ENCODE measurements at regions not wholly inside any gene's neighbourhood (a gene's known extent, or its start where the extent isn't known, plus 50 kb on each side); places are given as distances from the start of the nearest gene placed in this dataset.

DNA sequence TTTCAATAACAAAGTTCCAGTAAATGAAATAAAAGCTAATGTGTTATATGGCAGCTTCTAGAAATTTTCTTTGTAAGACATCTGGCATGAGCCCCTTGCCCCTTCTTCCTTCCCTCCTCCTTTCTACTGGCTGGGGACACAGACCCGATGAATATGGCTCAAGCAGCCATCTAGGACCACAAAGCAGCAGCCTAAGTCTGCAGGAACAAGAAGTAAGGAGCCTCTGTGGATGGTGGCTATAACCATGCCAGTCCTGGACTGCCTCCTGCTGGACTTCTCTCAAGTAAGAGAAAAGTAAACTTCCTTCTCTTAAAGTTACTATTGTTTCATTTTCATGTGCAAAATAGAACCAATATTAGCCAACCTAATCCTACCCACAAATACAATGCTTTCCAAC lies 114.9 kb upstream of the DST start:
- TF ChIP-seq, protein P1, sequence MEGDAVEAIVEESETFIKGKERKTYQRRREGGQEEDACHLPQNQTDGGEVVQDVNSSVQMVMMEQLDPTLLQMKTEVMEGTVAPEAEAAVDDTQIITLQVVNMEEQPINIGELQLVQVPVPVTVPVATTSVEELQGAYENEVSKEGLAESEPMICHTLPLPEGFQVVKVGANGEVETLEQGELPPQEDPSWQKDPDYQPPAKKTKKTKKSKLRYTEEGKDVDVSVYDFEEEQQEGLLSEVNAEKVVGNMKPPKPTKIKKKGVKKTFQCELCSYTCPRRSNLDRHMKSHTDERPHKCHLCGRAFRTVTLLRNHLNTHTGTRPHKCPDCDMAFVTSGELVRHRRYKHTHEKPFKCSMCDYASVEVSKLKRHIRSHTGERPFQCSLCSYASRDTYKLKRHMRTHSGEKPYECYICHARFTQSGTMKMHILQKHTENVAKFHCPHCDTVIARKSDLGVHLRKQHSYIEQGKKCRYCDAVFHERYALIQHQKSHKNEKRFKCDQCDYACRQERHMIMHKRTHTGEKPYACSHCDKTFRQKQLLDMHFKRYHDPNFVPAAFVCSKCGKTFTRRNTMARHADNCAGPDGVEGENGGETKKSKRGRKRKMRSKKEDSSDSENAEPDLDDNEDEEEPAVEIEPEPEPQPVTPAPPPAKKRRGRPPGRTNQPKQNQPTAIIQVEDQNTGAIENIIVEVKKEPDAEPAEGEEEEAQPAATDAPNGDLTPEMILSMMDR (IDR thresholded peaks at IDR 0.05), result peak in 3 of 6 experiments; percentile 20 to 31 (median 23)
- TF ChIP-seq POLR2A (IDR thresholded peaks at IDR 0.05), result no peak

Measured in thyroid gland (tissue), 4 donors.